ENCODE measurements at regions not wholly inside any gene's neighbourhood (a gene's known extent, or its start where the extent isn't known, plus 50 kb on each side); places are given as distances from the start of the nearest gene placed in this dataset.

- no peaks in the 10 kb centered on the region for H3K9me3 Mint-ChIP-seq (ENCODE audit: insufficient read depth)
- ATAC-seq (ENCODE audit: low read depth) (no peak), DNase-seq (no peak)
- POLR2A ChIA-PET, result no interaction called here
- Histone ChIP-seq H4K20me1 (ENCODE audit: control insufficient read depth, insufficient read depth, low read length, poor library complexity, severe bottlenecking) (no peaks in the 10 kb centered on the region), H3K4me3 (ENCODE audit: control extremely low read depth in 1 of 5, extremely low read depth in 1 of 5, insufficient read depth in 1 of 5, low read depth in 2 of 5, low read length in 4 of 5) (no peak overlapping the region), H2AFZ (ENCODE audit: insufficient read depth, low read depth, low read length, poor library complexity, severe bottlenecking) (no peak overlapping the region), H3K36me3 (replicated peaks in 1 of 2; ENCODE audit: control extremely low read depth in 1 of 2, control insufficient read depth in 1 of 2, extremely low read depth in 1 of 2, insufficient read depth in 2 of 2, low read length in 1 of 2) (no peaks in the 10 kb centered on the region), H3K9me3 (ENCODE audit: control extremely low read depth in 1 of 3, control insufficient read depth in 2 of 3, insufficient read depth in 1 of 3, low read length in 2 of 3) (peaks cover 0 to 6% (median 0%) of the 10 kb centered on the region in 3 donors), H3K27me3 (replicated peaks in 1 of 4; ENCODE audit: control extremely low read depth in 1 of 4, control insufficient read depth in 3 of 4, insufficient read depth in 4 of 4, low read length in 3 of 4) (peaks cover 0 to 8% (median 2%) of the 10 kb centered on the region in 4 experiments), H3K27ac (ENCODE audit: low read length in 2 of 2) (no peak overlapping the region), H3K4me2 (replicated peaks; ENCODE audit: low read depth, low read length, poor library complexity, severe bottlenecking) (no peak overlapping the region), H3K79me2 (ENCODE audit: control insufficient read depth, insufficient read depth, low read length) (no peaks in the 10 kb centered on the region), H3K4me1 (ENCODE audit: control insufficient read depth in 2 of 2, insufficient read depth in 2 of 2, low read length in 2 of 2) (no peaks in the 10 kb centered on the region), H3K9ac (ENCODE audit: low read length) (no peak overlapping the region)
- CTCF ChIA-PET, result no interaction called here
- intact Hi-C loops (cut with micrococcal nuclease), result no loop called here
- TF ChIP-seq EZH2 (IDR thresholded peaks at IDR 0.05; ENCODE audit: borderline replicate concordance, insufficient read depth, low read depth, low read length, poor library complexity, severe bottlenecking) (no peak), CTCF (IDR thresholded peaks at IDR 0.05) (no peak)
- no peaks in the 10 kb centered on the region for H3K4me1 Mint-ChIP-seq
- no peak overlapping the region for H3K27ac Mint-ChIP-seq
- WGBS (ENCODE audit: insufficient coverage), result 86% methylated on average over 1 of the region's 3 CpGs
- peaks cover 35% of the 10 kb centered on the region for H3K27me3 Mint-ChIP-seq
- H3K4me3 Mint-ChIP-seq, result no peak overlapping the region
Measured at GRCh38 chr14:88940671-88941070, 116.2 kb downstream of the TTC8 start.

- no peaks in the 10 kb centered on the region for H3K36me3 ChIP-seq (replicated peaks in 1 of 2; ENCODE audit: control extremely low read depth in 1 of 2, control insufficient read depth in 1 of 2, extremely low read depth in 1 of 2, insufficient read depth in 2 of 2, low read length in 1 of 2)
- ATAC-seq (ENCODE audit: low read depth) (no peak), DNase-seq (no peak)
- no peak overlapping the region for H2AFZ ChIP-seq (ENCODE audit: insufficient read depth, low read depth, low read length, poor library complexity, severe bottlenecking)
- Mint-ChIP-seq H3K27me3 (peaks cover 37% of the 10 kb centered on the region), H3K27ac (no peak overlapping the region), H3K4me1 (no peaks in the 10 kb centered on the region), H3K4me3 (no peak overlapping the region), H3K9me3 (ENCODE audit: insufficient read depth) (no peaks in the 10 kb centered on the region)
- H3K9me3 ChIP-seq (ENCODE audit: control extremely low read depth in 1 of 3, control insufficient read depth in 2 of 3, insufficient read depth in 1 of 3, low read length in 2 of 3), result peaks cover 0 to 6% (median 0%) of the 10 kb centered on the region in 3 donors
- peaks cover 0 to 9% (median 3%) of the 10 kb centered on the region in 4 experiments for H3K27me3 ChIP-seq (replicated peaks in 1 of 4; ENCODE audit: control extremely low read depth in 1 of 4, control insufficient read depth in 3 of 4, insufficient read depth in 4 of 4, low read length in 3 of 4)
- no peaks in the 10 kb centered on the region for H3K79me2 ChIP-seq (ENCODE audit: control insufficient read depth, insufficient read depth, low read length)
- intact Hi-C loops (cut with micrococcal nuclease), result no loop called here
- POLR2A ChIA-PET, result no interaction called here
- H3K27ac ChIP-seq (ENCODE audit: low read length in 2 of 2), result no peak overlapping the region
- no peak overlapping the region for H3K4me2 ChIP-seq (replicated peaks; ENCODE audit: low read depth, low read length, poor library complexity, severe bottlenecking)
- no peak overlapping the region for H3K9ac ChIP-seq (ENCODE audit: low read length)
- H3K4me3 ChIP-seq (ENCODE audit: control extremely low read depth in 1 of 5, extremely low read depth in 1 of 5, insufficient read depth in 1 of 5, low read depth in 2 of 5, low read length in 4 of 5), result no peak overlapping the region
- H4K20me1 ChIP-seq (ENCODE audit: control insufficient read depth, insufficient read depth, low read length, poor library complexity, severe bottlenecking), result no peaks in the 10 kb centered on the region
- no peak for TF ChIP-seq EZH2 (IDR thresholded peaks at IDR 0.05; ENCODE audit: borderline replicate concordance, insufficient read depth, low read depth, low read length, poor library complexity, severe bottlenecking)
- no peak for TF ChIP-seq CTCF (IDR thresholded peaks at IDR 0.05)
- CTCF ChIA-PET, result no interaction called here
- H3K4me1 ChIP-seq (ENCODE audit: control insufficient read depth in 2 of 2, insufficient read depth in 2 of 2, low read length in 2 of 2), result no peaks in the 10 kb centered on the region
Measured at GRCh38 chr14:88941414-88941813, 117.0 kb downstream of the TTC8 start.

Measured in B cell (primary cell).